ENCODE measurements at regions not wholly inside any gene's neighbourhood (a gene's known extent, or its start where the extent isn't known, plus 50 kb on each side); places are given as distances from the start of the nearest gene placed in this dataset.

DNA sequence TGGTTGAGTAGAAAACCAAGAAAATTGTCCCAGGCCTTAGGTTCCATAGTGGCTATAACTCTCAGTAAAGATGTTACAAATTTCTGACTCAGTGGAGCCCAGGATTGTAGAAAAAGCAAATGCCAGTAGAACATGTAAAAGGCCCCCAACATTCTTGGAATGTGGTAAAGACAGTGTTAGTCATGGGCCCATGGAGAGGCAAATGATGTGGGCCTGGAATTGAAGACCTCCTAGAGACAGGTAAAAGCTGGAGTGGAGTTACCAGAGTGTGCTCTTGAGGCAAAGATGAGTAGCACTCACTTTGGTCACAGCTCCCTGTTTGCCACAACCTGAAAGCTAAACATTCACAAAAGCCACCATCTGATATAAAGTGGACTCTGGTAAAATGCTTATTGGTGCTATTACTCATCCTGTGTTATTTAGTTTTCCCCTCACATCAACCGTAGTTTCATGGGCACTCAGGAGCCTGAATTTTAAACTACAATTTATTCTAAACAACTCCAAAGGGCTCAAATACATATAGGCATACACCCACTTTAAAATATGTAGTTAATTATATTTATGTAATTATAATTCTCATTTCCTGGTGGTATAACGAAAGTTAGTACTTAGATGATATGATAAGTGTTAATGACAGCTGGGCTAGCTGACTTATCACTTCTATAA is 359.6 kb upstream of the NECTIN3 start:
- Histone ChIP-seq H3K4me1 (ENCODE audit: insufficient read depth, low read length) (peaks cover 36% of the 10 kb centered on the region), H3K9me3 (ENCODE audit: control insufficient read depth, insufficient read depth, low read length) (no peaks in the 10 kb centered on the region), H3K9ac (ENCODE audit: low read depth, low read length) (no peak overlapping the region), H3K36me3 (ENCODE audit: insufficient read depth, low read length) (no peaks in the 10 kb centered on the region)

DNA sequence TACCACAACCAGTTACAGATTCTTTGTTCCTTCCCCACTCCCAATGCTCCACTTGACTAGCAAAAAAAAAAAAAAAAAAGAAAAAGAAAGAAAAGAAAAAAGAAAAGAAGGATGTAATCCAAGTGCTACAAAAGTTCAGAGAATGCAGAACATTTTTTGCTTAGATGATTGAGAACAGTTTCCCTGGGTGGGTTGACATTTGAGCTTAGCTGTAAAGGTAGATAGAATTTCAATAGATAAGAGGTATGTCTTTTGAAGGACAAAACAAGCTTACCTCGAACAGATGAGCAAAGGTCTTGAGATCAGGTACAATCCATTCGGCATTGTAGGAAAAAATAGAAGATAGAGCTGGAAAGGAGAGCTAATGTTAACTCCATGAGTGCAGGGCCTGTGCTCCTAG is 344.6 kb upstream of the NECTIN3 start:
- no peak overlapping the region for H3K9ac ChIP-seq (ENCODE audit: low read depth, low read length)
- no peaks in the 10 kb centered on the region for H3K9me3 ChIP-seq (ENCODE audit: control insufficient read depth, insufficient read depth, low read length)
- no peaks in the 10 kb centered on the region for H3K36me3 ChIP-seq (ENCODE audit: insufficient read depth, low read length)
- peaks cover 4% of the 10 kb centered on the region; the same call in 1 of the 2 replicates for H3K4me1 ChIP-seq (ENCODE audit: insufficient read depth, low read length)

DNA sequence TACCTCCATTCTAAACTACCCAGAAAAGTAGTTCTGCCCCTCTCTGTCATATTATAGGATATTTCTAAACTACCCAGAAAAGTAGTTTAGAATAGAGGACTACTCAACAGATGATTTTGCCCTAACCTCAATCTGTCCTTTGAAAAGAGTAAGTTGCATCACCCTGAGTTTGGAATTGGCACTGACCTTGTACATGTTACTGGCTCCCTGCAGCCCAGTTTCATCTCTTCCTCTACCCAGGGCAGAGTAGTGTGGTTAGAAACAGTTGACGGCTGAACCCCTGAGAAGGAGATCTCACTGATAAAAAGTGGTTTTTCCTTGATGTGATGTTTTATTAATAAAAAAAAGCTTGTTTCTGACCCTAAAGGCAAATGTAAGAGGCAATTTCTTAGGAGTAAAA is 340.5 kb upstream of the NECTIN3 start:
- Histone ChIP-seq H3K4me1 (ENCODE audit: insufficient read depth, low read length) (peaks cover 4% of the 10 kb centered on the region; the same call in 1 of the 2 replicates), H3K9me3 (ENCODE audit: control insufficient read depth, insufficient read depth, low read length) (no peaks in the 10 kb centered on the region), H3K9ac (ENCODE audit: low read depth, low read length) (no peak overlapping the region), H3K36me3 (ENCODE audit: insufficient read depth, low read length) (no peaks in the 10 kb centered on the region)

DNA sequence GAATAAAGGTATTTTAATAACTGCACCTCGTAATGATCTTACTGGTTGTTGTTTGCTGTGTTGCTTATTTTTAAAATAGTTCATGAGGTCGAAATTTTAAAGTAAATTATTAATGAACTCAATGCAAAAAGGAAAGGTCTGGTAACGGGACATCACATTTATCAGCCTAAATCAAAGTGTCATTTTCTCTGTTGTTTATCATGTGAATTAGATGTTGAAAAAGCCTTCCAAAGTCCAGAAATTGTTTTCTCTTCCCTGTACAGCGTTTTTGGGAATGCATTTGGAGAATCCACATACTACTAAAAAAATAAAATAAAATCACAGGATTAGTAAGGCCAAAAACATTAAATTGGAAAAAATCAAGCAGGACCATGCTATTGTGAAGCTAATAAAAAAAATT is 339.2 kb upstream of the NECTIN3 start:
- H3K9me3 ChIP-seq (ENCODE audit: control insufficient read depth, insufficient read depth, low read length): no peaks in the 10 kb centered on the region
- H3K36me3 ChIP-seq (ENCODE audit: insufficient read depth, low read length): no peaks in the 10 kb centered on the region
- H3K9ac ChIP-seq (ENCODE audit: low read depth, low read length): no peak overlapping the region
- peaks cover 4% of the 10 kb centered on the region; the same call in 1 of the 2 replicates for H3K4me1 ChIP-seq (ENCODE audit: insufficient read depth, low read length)

DNA sequence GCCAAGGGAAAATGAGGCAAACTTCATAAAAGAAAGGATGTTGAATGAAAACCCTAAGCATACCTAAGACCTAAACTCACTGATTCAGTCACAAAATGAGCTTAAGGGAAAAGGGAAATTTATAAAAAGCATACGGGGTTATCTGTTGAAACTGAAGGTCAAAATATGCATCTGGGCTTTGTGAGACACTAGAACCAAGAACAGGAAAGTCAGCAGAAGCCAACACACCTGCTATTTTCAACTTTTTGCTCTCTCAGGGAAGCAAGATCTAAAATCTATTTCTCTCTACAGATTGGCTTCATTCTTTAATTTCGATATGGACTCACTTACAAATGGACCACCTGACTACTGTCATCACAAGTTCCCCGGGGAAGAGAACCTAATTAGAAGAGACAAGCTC is 338.6 kb upstream of the NECTIN3 start:
- H3K36me3 ChIP-seq (ENCODE audit: insufficient read depth, low read length): no peaks in the 10 kb centered on the region
- H3K9me3 ChIP-seq (ENCODE audit: control insufficient read depth, insufficient read depth, low read length): no peaks in the 10 kb centered on the region
- H3K9ac ChIP-seq (ENCODE audit: low read depth, low read length): no peak overlapping the region
- H3K4me1 ChIP-seq (ENCODE audit: insufficient read depth, low read length): peaks cover 4% of the 10 kb centered on the region; the same call in 1 of the 2 replicates

DNA sequence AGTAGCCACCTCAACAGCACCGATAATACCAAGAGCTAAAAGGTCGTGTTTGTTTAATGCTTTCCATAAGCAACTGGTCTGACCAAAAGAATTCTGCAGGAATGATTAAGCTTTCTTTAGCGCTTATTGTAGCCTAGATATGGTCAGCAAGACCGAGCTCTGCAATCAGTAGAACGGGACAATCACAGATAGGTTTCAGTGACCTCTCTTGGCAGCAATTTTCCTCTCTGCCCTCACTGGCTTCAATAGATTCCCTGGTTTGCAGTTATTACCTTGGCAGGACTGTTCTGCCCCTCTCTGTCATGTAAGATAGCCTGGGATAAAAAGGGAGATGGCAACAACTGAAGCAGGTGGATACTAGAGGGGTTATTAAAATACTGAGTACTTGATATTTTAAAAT is 337.1 kb upstream of the NECTIN3 start:
- no peaks in the 10 kb centered on the region for H3K36me3 ChIP-seq (ENCODE audit: insufficient read depth, low read length)
- no peak overlapping the region for H3K9ac ChIP-seq (ENCODE audit: low read depth, low read length)
- no peaks in the 10 kb centered on the region for H3K9me3 ChIP-seq (ENCODE audit: control insufficient read depth, insufficient read depth, low read length)
- H3K4me1 ChIP-seq (ENCODE audit: insufficient read depth, low read length): no peaks in the 10 kb centered on the region

DNA sequence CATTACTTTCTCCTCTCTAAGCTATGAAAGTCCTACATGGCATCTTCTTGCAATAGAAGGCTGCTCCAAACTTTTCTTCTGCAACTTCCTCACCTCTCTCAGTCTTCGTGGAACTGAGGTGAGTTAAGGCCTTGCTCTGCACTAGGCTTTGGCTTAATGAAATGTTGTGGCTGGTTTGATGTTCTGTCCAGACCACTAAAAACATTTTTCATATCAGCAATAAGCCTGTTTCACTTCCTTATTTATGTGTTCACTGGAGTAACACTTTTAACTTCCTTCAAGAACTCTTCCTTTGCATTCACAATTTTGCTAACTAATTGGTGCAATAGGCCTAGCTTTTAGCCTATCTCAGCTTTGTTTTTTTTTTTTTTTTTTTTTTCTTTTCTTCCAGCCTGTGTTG is 335.3 kb upstream of the NECTIN3 start:
- Histone ChIP-seq H3K9me3 (ENCODE audit: control insufficient read depth, insufficient read depth, low read length) (no peaks in the 10 kb centered on the region), H3K4me1 (ENCODE audit: insufficient read depth, low read length) (no peaks in the 10 kb centered on the region), H3K9ac (ENCODE audit: low read depth, low read length) (no peak overlapping the region), H3K36me3 (ENCODE audit: insufficient read depth, low read length) (no peaks in the 10 kb centered on the region)

DNA sequence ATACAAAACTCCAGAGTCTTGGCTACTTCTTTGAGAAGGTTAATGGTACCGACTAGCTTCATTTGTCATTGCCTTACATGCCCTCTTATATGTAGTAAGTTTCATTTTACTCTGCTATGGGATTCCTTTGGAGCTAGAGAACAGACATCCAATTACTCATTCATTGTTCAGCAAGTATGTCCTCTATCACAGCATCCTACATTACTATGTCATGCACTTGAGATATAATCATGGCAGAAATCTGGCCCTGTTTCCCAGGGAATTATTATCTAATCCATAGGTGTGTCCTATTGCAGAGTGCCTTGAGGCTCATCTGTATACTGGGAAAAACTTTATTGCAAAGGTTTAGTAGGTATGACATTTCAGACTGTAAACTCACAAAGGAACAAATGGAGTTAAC is 333.1 kb upstream of the NECTIN3 start:
- H3K36me3 ChIP-seq (ENCODE audit: insufficient read depth, low read length): no peaks in the 10 kb centered on the region

DNA sequence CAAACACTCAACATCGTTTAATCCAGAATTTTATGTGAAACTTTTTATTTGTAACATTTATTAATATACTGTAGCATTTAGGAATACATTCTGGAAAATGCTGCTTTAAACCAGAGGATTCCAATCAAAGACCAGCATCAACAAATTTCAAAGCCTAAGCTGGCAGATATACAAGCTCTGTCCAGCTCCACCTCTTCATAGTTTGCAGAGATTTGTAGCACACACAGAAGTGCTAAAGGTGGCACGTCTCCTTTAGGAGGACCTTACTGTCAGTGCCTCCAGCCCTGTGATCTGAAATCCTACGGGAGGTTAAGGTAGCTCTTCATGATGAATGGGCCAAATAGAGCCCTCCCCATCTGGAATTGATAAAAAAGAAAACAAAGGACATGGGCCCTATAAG is 329.7 kb upstream of the NECTIN3 start:
- peaks cover 7% of the 10 kb centered on the region for H3K4me1 ChIP-seq (ENCODE audit: insufficient read depth, low read length)
- H3K36me3 ChIP-seq (ENCODE audit: insufficient read depth, low read length): no peaks in the 10 kb centered on the region
- no peaks in the 10 kb centered on the region for H3K9me3 ChIP-seq (ENCODE audit: control insufficient read depth, insufficient read depth, low read length)
- no peak overlapping the region for H3K9ac ChIP-seq (ENCODE audit: low read depth, low read length)

More for the DNA sequence above, 333.1 kb upstream of the NECTIN3 start:
- Histone ChIP-seq H3K9me3 (ENCODE audit: control insufficient read depth, insufficient read depth, low read length) (no peaks in the 10 kb centered on the region), H3K4me1 (ENCODE audit: insufficient read depth, low read length) (peaks cover 7% of the 10 kb centered on the region), H3K9ac (ENCODE audit: low read depth, low read length) (no peak overlapping the region)

DNA sequence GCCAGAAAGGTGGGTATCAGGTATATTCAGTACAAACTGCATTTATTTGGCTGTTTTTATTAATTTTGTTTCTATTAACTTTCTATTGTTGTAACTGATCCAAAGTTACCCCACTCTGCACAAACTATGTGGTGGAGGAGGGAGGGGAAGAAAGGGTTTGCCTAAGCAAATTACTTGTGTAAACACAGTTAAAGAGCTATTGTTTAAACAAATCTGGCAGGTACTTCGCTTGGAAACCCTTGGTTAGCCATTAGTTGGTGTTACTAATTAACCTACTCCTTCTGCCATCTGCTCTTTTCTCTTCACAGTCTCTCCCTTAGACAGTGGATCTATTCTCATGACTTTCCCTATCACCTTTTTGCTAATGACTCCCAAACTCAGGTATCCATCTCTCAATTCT is 328.4 kb upstream of the NECTIN3 start:
- H3K9me3 ChIP-seq (ENCODE audit: control insufficient read depth, insufficient read depth, low read length): no peaks in the 10 kb centered on the region
- H3K4me1 ChIP-seq (ENCODE audit: insufficient read depth, low read length): peaks cover 7% of the 10 kb centered on the region
- H3K9ac ChIP-seq (ENCODE audit: low read depth, low read length): no peak overlapping the region
- no peaks in the 10 kb centered on the region for H3K36me3 ChIP-seq (ENCODE audit: insufficient read depth, low read length)

DNA sequence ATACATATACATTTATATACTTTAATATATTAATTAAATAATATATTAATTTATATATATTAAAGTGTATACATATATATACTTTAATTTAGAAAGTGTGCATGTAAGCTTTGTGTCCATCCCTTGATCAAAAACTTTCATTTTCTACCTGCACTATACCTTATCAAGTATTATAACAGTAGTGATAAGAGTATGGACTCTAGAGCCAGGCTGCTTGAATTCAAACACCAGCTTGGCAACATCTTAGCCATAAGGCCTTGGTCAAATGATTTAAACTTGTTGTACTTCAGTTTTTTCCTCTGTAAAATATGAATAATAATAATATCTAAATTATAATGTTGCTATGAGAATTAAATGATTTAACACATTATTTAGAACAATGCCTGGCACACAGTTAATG is 327.6 kb upstream of the NECTIN3 start:
- H3K36me3 ChIP-seq (ENCODE audit: insufficient read depth, low read length): no peaks in the 10 kb centered on the region

DNA sequence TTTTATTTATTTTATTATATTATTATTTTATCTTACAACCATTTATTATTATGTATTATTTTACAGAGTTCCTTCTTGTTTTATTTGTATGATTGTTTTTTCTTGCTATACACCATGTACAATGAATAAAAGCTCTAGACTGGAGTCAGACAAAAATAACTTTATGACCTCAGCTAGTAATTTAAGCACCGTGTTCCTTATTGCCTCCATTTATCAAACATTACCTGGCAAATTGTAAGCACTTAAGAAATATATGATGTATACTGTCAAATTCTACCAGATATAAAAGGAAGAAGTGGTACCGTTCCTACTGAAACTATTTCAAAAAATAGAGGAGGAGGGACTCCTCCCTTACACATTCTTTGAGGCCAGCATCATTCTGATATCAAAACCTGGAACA is 326.9 kb upstream of the NECTIN3 start:
- Histone ChIP-seq H3K9ac (ENCODE audit: low read depth, low read length) (no peak overlapping the region), H3K9me3 (ENCODE audit: control insufficient read depth, insufficient read depth, low read length) (no peaks in the 10 kb centered on the region), H3K4me1 (ENCODE audit: insufficient read depth, low read length) (peaks cover 13% of the 10 kb centered on the region), H3K36me3 (ENCODE audit: insufficient read depth, low read length) (no peaks in the 10 kb centered on the region)

More for the DNA sequence above, 327.6 kb upstream of the NECTIN3 start:
- peaks cover 9% of the 10 kb centered on the region for H3K4me1 ChIP-seq (ENCODE audit: insufficient read depth, low read length)
- no peak overlapping the region for H3K9ac ChIP-seq (ENCODE audit: low read depth, low read length)
- no peaks in the 10 kb centered on the region for H3K9me3 ChIP-seq (ENCODE audit: control insufficient read depth, insufficient read depth, low read length)

DNA sequence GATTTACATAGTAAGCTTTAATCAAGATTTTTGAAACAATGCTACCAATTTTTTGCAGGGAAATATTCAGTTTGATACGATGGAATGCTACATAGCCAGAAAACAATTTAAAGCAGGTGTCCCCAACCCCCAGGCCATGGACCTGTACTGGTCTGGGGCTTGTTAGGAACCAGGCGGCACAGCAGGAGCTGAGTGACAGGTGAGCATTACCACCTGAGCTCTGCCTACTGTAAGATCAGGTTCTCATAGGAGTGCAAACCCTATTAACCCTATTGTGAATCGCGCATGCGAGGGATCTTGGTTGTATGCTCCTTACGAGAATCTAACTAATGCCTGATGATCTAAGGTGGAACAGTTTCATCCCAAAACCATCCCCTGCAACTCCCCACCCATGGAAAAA is 322.6 kb upstream of the NECTIN3 start:
- peaks cover 6% of the 10 kb centered on the region; the same call in 1 of the 2 replicates for H3K4me1 ChIP-seq (ENCODE audit: insufficient read depth, low read length)
- H3K9me3 ChIP-seq (ENCODE audit: control insufficient read depth, insufficient read depth, low read length): no peaks in the 10 kb centered on the region

DNA sequence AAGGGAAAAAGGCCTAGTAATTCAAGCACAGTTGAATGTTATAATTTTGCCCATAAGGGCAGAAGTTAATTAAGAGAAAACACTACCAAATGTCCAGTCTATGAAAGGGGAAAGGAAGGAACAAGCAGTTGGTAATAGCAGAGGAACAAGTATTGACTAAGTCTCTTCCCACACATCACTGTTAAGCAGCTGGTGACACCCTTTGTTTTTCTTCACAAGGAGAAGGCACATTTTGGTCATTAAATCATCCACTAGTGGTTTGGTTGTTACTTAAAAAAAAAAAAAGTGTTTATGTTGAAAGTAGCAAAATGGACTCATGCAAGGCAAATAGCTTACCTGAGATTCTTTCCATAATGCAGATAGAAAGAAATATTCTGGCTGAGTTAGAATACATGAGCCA is 321.4 kb upstream of the NECTIN3 start:
- H3K9ac ChIP-seq (ENCODE audit: low read depth, low read length): no peak overlapping the region
- no peaks in the 10 kb centered on the region for H3K36me3 ChIP-seq (ENCODE audit: insufficient read depth, low read length)
- peaks cover 11% of the 10 kb centered on the region; the same call in 1 of the 2 replicates for H3K4me1 ChIP-seq (ENCODE audit: insufficient read depth, low read length)
- no peaks in the 10 kb centered on the region for H3K9me3 ChIP-seq (ENCODE audit: control insufficient read depth, insufficient read depth, low read length)

More for the DNA sequence above, 322.6 kb upstream of the NECTIN3 start:
- no peaks in the 10 kb centered on the region for H3K36me3 ChIP-seq (ENCODE audit: insufficient read depth, low read length)
- H3K9ac ChIP-seq (ENCODE audit: low read depth, low read length): no peak overlapping the region

DNA sequence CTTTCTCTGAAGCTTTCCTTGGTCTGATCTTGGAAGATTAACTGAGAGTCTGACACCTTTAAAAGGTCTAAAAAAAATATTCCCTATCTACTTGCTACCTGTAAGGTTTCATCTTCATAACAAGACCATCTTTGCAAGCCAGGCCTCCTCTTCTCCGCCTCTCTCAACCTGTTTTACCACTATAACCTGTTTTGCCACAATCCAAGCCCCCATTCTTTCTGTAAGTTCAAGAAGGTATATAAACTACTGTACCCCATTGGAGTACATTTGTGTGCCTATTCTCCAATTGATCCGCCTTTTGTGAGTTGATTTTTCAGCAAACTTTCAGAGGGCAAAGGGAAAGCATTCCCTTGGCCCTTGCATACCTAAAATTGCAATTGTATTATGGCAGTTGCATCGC is 319.3 kb upstream of the NECTIN3 start:
- no peaks in the 10 kb centered on the region for H3K36me3 ChIP-seq (ENCODE audit: insufficient read depth, low read length)
- H3K4me1 ChIP-seq (ENCODE audit: insufficient read depth, low read length): peaks cover 14% of the 10 kb centered on the region; the same call in 1 of the 2 replicates
- H3K9ac ChIP-seq (ENCODE audit: low read depth, low read length): no peak overlapping the region
- no peaks in the 10 kb centered on the region for H3K9me3 ChIP-seq (ENCODE audit: control insufficient read depth, insufficient read depth, low read length)
